DND-41 (cell line): ENCODE measurements at regions not wholly inside any gene's neighbourhood (a gene's known extent, or its start where the extent isn't known, plus 50 kb on each side); places are given as distances from the start of the nearest gene placed in this dataset.

Experiments
- ATAC-seq: fragments of 200-7000 bp; cut with Tn5 transposase; 3 replicates; pipeline ENCODE4 v1.9.1; 2021; ENCODE audit warnings: low read depth; ENCODE audit not compliant: insufficient read depth
- DNase-seq: peaks from one replicate; pipeline ENCODE4 v3.0.0-alpha.2; 2020
- H2AFZ ChIP-seq: 2 replicates; pipeline ENCODE4 v1.6.0; 2012; ENCODE audit warnings: low read depth, low read length
- H3K27ac ChIP-seq: 2 replicates; pipeline ENCODE4 v1.5.1; 2012; ENCODE audit warnings: low read length, inconsistent platforms
- H3K27me3 ChIP-seq: fragments of 200-600 bp; sonication (generic); 2 replicates; pipeline ENCODE4 v1.6.0; 2012; ENCODE audit warnings: low read length, mild to moderate bottlenecking, inconsistent platforms; ENCODE audit not compliant: insufficient read depth, poor library complexity
- H3K36me3 ChIP-seq: 2 replicates; pipeline ENCODE4 v1.5.1; 2012; ENCODE audit warnings: low read length, inconsistent platforms; ENCODE audit not compliant: insufficient read depth
- H3K4me1 ChIP-seq: 2 replicates; pipeline ENCODE4 v1.5.1; 2012; ENCODE audit warnings: mild to moderate bottlenecking, low read length; ENCODE audit not compliant: insufficient read depth
- H3K4me2 ChIP-seq: 2 replicates; pipeline ENCODE4 v1.6.0; 2012; ENCODE audit warnings: mild to moderate bottlenecking, moderate library complexity, low read length, inconsistent platforms; ENCODE audit not compliant: insufficient read depth
- H3K4me3 ChIP-seq, 2 experiments: fragments of 200-600 bp in 1 of 2; shearing (Covaris generic) in 1 of 2; 2 replicates each; pipeline ENCODE4 v1.5.1; 2012 to 2016; ENCODE audit warnings: inconsistent platforms in 2 of 2, low read length in 2 of 2, mild to moderate bottlenecking in 2 of 2, low read depth in 1 of 2, moderate library complexity in 1 of 2
- H3K79me2 ChIP-seq: 2 replicates; pipeline ENCODE4 v1.6.0; 2012; ENCODE audit warnings: low read length, inconsistent platforms; ENCODE audit not compliant: insufficient read depth
- H3K9ac ChIP-seq: 2 replicates; pipeline ENCODE4 v1.6.0; 2012; ENCODE audit warnings: low read depth, mild to moderate bottlenecking, inconsistent platforms, low read length, moderate library complexity
- H3K9me3 ChIP-seq: 2 replicates; pipeline ENCODE4 v1.5.1; 2012; ENCODE audit warnings: low read length, moderate library complexity, mild to moderate bottlenecking, inconsistent platforms; ENCODE audit not compliant: insufficient read depth, severe bottlenecking
- H4K20me1 ChIP-seq: 2 replicates; pipeline ENCODE4 v1.6.0; 2012; ENCODE audit warnings: low read length; ENCODE audit not compliant: insufficient read depth
- CTCF ChIP-seq: IDR thresholded peaks from 2 replicates; pipeline ENCODE4 v1.5.1; 2012; ENCODE audit warnings: borderline replicate concordance, low read length, moderate library complexity, mild to moderate bottlenecking; ENCODE audit not compliant: poor library complexity, severe bottlenecking; ENCODE audit errors: extremely low read depth
- EZH2 ChIP-seq: IDR thresholded peaks from 3 replicates; pipeline ENCODE4 v1.6.1; 2012; ENCODE audit warnings: borderline replicate concordance, low read depth, mild to moderate bottlenecking, moderate library complexity, low read length, inconsistent platforms; ENCODE audit not compliant: severe bottlenecking

GRCh38 chr15:39110746-39111145 lies 470.1 kb upstream of the THBS1 start:
- no peaks in the 10 kb centered on the region for H3K4me1 ChIP-seq
- H3K4me2 ChIP-seq = no peak overlapping the region
- H3K36me3 ChIP-seq = no peaks in the 10 kb centered on the region
- no peak overlapping the region for H2AFZ ChIP-seq
- H4K20me1 ChIP-seq = no peaks in the 10 kb centered on the region
- ATAC-seq = no peak
- no peak for DNase-seq
- TF ChIP-seq EZH2 (no peak), CTCF (no peak)
- no peak overlapping the region for H3K9ac ChIP-seq
- H3K9me3 ChIP-seq = no peaks in the 10 kb centered on the region
- H3K4me3 ChIP-seq = no peak overlapping the region
- no peak overlapping the region for H3K27ac ChIP-seq
- H3K79me2 ChIP-seq = no peaks in the 10 kb centered on the region
- H3K27me3 ChIP-seq = no peaks in the 10 kb centered on the region

- no peak for DNase-seq
- no peak overlapping the region for H3K4me3 ChIP-seq
Measured at GRCh38 chr15:39113741-39114140, 467.1 kb upstream of the THBS1 start.

GRCh38 chr15:39114690-39115378 lies 466.0 kb upstream of the THBS1 start:
- Histone ChIP-seq H3K9me3 (no peaks in the 10 kb centered on the region), H3K79me2 (no peaks in the 10 kb centered on the region), H4K20me1 (no peaks in the 10 kb centered on the region), H3K4me1 (no peaks in the 10 kb centered on the region), H3K4me2 (no peak overlapping the region), H3K27me3 (no peaks in the 10 kb centered on the region), H3K36me3 (no peaks in the 10 kb centered on the region), H3K9ac (no peak overlapping the region), H3K4me3 (no peak overlapping the region), H3K27ac (no peak overlapping the region), H2AFZ (no peak overlapping the region)
- TF ChIP-seq EZH2 (no peak), CTCF (no peak)
- no peak for DNase-seq
- ATAC-seq = no peak

More at GRCh38 chr15:39113741-39114140, 467.1 kb upstream of the THBS1 start:
- no peaks in the 10 kb centered on the region for H3K9me3 ChIP-seq
- H3K36me3 ChIP-seq = no peaks in the 10 kb centered on the region
- H3K4me2 ChIP-seq = no peak overlapping the region
- H4K20me1 ChIP-seq = no peaks in the 10 kb centered on the region
- no peak overlapping the region for H2AFZ ChIP-seq
- ATAC-seq = no peak
- H3K4me1 ChIP-seq = no peaks in the 10 kb centered on the region
- H3K79me2 ChIP-seq = no peaks in the 10 kb centered on the region
- H3K27me3 ChIP-seq = no peaks in the 10 kb centered on the region
- H3K27ac ChIP-seq = no peak overlapping the region
- TF ChIP-seq CTCF (no peak), EZH2 (no peak)
- H3K9ac ChIP-seq = no peak overlapping the region
